Anterior cingulate cortex (tissue), 58 donors: ENCODE measurements at regions not wholly inside any gene's neighbourhood (a gene's known extent, or its start where the extent isn't known, plus 50 kb on each side); places are given as distances from the start of the nearest gene placed in this dataset.

Source experiments
- DNase-seq, 58 donors: peaks; one replicate each; lab custom pipeline; 2025; lab: John Stamatoyannopoulos, UW

DNA sequence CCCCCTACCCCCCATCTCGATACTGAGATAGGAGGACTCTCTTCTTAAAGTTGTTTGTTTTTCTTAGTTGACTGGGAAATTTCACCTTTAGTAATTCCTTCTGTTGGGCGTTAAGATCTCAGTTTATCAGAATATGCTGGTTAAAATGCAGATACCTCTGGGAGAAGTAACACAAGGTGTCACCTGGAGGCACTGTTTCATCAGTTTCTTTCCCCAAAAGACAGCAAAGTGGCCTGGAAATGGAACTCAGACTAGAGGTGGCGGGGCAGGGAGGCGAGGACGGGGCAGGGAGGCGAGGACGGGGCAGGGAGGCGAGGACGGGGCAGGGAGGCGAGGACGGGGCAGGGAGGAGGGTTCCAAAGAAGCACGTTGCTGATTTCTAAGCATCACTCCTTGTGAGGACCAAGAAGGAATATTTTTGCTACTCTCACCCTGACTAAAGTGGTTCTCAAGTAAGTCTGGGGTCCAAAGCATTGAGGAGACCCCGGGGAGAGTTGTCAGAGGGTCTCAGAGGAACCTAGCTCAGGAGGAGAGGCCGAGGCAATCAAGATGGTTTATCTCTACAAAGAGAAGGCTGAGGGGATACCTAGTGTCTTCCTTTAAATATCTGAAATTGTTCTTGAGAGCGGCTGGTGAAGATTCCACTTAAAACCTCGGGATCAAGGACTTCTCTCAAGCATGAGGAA lies 147.0 kb upstream of the B3GAT1 start:
- no peak for DNase-seq

DNA sequence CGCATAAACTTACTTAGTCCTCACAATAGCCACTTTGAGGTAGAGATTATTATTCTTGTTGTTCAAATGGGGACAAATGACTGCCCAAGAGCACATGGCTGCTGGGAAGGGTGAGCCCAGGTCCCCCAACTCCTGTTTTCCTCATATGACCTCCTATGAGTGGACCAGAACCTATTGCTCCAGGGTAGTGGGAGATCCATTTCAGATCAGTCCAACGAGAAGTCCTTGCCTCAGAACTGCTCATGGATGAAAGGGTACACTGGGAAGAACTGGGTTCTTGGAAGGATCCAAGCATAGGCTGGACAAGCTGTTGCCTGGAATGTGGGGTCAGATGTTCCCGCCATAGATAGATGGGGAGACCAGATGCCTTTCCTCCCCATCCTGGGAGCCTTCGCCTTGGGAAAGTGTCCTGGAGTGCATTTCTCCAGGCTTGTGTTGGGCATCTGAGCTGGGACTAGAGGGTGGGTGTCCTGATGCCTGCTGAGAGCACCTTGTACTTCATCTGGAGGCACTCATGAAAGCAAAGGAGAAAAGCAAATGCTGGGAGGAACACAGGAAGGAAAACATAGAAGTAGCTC lies 146.3 kb upstream of the B3GAT1 start:
- no peak for DNase-seq

DNA sequence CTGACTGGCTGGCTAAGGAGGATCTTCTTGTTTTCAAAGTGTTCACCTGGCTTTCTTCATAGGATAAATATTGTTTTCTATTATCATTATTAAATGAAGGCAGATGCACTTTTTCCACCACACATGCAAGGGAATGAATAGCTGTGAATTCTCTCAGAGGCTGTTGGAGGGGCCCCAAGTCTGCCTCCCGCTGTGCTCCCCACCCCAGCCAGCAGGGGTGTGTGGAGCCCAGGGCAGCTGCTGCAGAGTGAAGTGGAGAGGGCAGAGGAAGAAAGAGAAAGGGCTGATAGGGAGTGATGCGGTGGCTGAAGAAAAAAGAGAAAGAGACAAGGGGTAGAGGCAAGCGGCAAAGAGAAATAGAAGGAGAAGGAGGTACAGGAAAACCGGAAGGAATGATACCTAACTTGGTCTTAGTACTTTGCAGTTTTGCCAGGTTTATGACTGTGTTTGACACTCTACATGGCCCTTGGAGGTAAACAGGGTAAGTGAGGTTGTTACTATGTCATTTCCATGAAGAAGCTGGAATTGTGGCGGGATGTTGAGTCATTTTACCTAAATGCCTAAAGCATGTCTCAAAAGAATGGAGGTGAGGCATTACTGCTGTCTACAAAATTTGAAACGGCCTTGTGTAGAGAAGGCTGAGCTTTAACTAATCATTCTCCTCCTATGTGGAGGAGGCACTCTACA lies 145.7 kb upstream of the B3GAT1 start:
- no peak for DNase-seq

DNA sequence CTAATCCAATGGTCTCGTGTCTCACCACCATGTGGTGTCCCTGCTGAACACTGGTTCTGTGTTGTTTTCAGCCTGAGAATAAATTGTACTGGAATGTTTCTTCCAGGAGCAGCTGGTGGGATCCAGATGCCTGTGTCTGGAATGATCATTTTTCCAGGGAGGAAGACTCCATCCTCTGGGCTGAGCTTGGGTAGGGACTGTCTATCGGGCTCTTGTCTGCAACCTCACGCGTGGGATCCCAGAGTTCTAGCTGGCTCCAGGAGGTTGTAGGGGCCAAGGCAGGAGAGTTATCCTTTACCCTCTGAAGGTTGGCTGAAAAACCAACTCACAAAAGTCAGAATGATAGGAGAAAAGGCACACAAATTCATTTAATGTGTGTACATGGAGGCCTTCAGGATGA lies 144.1 kb upstream of the B3GAT1 start:
- DNase-seq = no peak

DNA sequence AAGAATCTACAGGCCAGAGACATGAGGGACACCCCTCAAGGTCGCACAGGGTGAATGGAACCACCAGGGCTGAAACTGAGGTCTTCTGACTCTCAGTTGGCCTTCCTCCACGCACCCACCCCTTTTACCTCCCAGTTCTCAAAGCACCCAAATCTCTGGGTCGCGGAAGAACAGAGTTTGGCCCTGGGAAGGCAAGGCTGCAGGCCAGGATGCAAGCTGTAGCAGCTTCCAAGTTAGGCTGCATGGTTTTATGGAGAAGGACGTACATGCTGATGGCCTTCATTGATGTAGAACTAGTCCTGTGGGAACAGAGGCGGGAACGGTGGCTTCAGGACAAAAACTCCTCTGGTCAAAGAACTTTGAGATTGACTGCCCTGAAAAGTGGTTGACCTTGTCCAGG lies 143.5 kb upstream of the B3GAT1 start:
- DNase-seq = no peak

DNA sequence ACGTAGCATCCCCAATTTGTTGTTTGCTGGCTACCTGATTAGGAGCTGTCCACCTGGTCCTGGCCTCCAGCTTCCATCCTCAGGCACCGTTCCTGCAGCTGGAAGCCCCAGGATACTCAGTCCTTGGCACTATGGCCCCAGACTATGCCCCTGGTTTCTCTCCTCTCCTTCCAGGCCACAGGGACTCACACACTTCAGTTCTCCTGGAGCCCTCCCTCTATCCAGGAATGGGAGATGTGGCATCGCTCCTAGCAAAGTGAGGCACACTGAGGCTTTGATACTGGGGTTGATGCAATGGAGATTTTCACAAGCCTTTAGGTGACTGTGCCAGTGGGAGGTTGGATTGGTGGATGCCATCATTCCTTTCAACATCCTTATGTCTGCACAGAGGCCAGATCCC lies 142.8 kb upstream of the B3GAT1 start:
- DNase-seq = no peak

DNA sequence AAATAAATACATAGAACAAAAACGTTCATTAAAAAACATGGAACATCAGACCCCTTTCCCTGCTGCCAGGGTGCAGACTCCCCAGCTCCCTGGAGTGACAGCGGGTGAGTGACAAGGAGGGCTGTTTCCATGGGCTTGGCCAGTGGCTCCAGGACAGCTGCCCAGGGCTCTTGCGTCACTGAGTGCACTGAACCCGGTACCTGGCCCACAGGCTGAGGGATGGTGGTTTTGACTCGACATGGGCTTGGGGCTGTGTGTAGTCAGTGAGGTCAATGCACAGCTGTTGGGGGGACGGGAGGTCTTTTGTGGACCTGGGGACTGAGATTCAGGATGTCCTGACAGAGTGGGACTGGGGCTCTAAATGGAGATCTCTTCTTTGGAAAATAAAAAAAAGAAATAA lies 142.1 kb upstream of the B3GAT1 start:
- no peak for DNase-seq

DNA sequence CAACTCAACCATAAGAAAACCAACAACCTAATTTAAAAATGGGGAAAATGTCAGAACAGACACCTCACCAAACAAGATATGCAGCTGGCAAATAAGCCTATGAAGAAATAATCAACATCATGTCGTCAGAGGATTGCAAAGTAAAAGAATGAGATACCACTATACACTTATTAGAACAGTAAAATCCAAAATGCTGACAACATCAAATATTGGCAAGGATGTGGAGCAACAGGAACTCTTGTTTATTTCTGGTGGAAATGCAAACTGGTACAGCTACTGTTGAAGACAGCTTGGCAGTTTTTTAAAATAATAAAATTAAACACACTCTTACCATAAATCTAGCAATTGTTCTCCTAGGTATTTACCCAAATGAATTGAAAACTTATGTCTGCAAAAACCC lies 140.7 kb upstream of the B3GAT1 start:
- no peak for DNase-seq

DNA sequence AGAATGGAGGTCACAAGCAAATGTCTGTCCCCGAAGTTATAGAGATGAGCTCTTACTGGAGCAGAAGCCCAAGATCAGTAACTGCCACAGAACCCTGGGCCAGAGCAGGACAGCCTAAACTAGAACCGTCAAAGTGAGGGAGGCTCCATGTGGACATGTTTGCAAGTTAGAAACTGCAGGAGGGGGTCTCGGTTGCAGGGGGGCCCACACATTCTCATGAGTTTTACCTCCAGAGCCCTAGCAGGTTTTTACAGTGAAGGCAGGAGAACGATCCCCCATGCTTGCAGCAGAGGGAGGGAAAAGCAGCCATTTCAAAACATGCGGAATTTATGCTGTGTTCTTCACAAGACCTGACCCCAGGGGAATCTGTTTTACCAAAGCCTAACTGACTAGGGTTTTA lies 133.5 kb upstream of the B3GAT1 start:
- no peak for DNase-seq

DNA sequence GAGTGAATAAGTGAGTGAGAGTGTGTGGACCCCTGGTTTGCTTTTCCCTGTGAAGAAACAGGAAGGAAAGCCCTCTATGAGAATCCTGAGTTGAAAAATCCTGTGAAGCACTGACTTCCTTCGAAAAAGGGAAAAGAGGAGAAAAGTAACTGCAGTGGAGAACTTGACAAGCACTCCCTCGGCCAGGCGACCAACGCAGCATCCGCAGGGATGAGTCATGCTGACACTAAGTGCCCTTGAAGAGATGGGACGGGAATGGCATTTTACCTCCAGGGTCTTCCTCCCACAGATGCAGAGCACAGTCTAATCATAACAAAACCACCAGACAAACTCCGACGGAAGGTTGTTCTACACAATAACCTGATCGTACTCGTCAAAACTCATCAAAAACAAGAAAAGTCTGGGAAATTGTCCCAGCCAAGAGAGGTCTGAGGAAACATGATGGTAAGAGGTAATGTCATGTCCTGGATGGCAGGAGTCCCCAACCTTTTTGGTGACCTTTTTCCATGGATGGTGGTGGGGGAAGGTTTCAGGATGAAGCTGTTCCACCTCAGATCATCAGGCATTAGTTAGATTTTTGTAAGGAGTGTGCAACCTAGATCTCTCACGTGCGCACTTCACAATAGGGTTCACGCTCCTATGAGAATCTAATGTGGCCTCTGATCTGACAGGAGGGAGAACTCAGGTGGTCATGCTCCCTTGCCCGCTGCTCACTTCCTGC lies 132.2 kb upstream of the B3GAT1 start:
- no peak for DNase-seq

DNA sequence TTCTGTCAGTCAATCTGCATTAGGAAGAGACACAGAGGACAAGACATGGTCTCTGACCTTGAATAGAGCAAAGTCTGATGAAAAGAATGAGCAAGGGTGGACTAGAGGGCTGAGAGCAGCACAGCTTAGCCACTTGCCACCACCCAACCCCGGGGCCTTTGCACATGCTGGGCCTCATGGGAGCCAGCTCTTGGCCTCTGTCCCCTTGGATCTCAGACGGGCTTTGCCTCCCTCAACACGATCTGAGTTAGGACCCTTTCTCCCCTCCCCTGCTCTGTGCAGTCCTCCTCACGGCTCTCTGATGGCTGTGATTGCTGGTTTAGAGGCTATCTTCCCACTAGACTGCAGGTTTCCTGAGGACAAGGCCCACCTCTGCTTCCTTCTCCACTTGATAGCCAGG lies 131.6 kb upstream of the B3GAT1 start:
- DNase-seq = no peak

DNA sequence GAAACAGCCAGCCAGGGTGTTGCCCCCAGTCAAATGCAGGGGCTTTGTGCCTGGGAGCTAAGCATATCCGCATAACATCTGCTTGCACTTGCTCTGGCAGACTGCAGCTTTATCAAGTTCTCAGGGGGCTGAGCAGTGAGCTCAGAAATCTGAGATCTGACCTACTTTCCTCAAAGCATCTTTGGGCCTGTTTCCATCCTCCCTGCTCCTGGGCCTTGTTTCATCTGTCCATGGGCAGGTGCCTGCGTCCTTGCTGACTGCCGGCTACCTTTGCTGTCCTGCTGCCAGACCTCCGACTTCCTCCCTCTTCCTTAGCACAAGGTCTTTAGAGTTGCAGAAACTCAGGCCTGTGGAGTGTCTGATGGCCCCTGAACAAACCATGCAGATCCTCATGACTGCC lies 131.2 kb upstream of the B3GAT1 start:
- no peak for DNase-seq

DNA sequence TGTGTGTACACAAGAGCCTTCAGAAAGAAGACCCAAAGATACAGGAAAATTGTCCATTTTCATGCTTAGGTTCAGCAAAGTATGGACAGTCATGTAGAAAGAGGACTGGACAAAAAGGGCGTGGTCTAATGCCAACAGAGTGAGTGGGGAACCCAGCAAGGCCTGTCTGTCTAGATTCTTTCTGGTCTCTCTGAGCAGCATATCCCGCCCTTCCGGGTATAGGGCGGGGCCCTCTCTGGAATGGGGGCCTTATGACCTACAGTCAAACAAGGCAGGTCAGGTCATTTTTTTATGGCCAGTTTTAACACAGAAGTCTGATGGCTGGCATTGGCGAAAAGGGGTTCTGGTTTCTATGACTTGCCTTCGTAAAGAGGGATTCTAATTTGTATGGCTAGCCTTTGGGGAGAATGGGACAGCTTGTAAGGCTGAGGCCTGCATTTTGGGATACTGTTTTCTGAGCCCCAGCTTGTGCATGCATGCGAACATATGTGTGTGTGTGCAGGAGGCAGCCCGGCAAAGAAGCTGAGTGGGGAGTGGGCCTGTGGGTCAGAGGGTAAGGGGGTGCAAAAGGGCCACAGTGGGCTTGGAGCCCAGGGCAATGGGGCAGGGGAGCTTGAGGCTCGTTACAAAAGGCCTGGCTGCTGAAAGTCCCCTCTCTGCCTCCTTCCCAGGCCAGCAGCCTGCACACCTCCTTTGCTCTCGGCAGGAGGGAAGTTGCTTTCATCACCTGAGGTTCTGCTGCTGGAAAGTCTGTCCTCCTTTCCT lies 130.5 kb upstream of the B3GAT1 start:
- no peak for DNase-seq

DNA sequence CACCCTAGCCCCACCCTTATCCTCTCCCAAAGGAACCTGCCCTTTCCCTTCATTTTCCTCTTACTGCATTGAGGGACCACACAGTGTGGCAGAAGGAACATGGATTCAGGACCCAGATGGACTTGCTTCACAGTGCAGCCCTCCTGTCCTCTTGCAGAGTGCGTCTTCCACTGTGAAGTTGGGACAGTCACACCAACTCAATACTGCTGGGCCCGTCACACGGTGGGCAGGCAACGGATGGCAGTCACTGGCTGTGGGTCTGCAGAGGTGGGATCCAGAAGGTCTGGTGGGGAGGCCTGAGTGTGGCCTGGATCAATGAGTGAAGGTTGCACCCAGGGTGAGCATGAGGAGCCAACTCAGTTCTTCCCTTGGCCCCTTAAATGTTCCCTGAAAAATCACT lies 129.9 kb upstream of the B3GAT1 start:
- no peak for DNase-seq

DNA sequence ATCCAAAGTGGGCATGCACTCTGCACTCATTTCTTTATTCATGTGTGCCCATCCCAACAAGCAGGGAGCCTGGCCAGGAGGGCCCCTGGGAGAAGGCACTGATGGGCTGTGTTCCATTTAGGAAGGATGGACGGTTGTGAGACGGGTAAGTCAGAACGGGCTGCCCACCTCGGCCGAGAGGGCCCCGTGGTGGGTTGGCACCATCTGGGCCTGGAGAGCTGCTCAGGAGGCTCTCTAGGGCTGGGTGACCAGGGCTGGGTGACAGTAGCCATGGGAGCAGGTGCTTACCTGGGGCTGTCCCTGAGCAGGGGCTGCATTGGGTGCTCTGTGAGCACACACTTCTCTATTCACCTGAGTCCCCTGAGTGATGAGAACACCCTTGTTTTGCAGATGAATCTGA lies 129.3 kb upstream of the B3GAT1 start:
- no peak for DNase-seq

DNA sequence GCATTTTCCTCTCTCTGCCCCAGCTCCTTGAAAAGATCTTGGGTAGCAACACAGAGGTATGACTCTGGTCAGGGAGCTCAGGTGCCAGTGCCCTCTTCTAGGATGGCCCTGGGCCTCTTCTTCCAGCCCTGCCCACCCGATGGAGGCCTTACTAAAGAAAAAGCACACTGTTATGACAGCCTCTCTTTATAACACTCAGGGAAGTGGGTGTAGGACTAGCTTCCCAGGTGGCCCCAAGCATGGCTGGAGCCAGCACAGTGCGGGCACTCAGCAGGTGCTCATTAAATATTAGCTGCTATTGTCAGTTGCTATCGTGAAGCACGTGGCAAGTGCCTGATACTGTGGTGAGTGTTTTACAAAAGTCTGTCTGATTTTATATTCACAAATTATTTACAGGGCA lies 127.2 kb upstream of the B3GAT1 start:
- DNase-seq = no peak

DNA sequence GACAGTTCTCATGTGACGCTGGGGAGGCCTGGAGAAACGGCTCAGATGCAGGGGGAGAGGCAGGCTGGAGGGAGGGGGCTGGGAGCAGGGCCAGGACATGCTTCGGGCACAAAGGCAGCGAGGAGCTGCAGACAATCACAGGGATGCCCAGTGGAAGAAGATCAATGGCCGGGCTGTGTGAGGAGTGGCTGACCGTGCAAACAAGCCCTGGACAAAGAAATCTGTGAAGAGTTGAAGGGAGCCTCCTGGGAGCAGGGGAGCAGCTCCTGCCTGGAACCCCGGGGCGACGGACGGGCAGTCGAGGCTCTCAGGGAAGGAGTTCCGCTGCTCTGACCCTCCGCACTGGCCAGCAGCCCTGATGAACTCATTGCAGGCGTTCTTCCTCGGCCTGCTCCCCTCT lies 126.7 kb upstream of the B3GAT1 start:
- no peak for DNase-seq

DNA sequence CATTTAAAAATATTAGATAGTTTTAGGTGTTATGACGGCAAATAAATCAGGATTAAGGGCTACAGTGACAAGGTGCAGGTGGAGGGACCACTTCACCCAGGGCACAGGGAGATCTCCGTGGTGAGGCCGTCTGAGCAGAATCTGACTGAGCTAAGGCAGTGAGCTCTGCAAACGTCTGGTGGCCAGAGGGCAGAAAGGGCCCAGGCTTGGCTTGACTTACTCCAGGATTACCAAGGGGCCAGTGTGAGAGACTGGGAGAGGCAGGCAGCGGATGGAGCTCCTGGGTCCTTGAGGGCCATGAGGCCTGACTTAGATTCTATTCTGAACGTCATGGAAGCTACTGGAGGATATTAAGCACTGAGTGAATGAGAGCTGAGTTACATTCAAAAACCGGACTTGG lies 125.9 kb upstream of the B3GAT1 start:
- no peak for DNase-seq

DNA sequence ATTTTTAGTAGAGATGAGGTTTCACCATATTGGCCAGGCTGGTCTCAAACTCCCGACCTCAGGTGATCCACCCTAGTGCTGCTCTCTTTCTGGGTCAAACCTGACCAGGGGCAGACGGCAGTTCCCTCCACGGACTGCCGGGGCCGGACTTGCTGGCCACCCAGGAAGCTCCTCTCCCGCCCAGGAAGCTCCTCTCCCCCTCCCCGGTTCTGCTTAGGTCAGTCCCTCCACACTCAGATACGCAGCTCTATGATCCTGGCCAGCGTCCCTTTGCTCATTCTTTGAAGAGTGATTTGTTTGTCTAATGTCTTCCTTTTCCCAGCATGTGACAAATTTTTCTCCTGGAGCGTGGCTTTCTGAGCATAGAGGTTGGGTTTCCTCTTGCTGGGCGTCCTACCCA lies 125.3 kb upstream of the B3GAT1 start:
- DNase-seq = no peak

DNA sequence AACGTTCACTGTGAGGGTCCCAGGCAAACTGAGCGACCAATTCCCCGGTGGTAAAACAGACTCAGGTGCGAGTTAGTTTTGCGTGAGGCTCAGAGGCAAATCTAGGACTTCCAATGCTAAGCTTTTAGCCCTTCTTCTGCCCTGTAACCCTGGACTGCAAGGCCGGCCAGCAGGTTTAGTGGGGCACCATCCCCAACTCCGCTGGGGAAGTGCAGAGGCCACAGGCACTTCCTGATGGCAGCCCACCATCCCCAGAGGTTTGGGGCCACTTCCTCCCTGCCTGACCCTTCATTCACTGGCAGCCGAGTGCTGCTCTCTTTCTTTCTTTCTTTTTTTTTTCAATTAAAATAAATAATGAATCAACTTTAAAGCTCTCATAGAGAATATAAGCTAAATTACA lies 124.6 kb upstream of the B3GAT1 start:
- DNase-seq = no peak

DNA sequence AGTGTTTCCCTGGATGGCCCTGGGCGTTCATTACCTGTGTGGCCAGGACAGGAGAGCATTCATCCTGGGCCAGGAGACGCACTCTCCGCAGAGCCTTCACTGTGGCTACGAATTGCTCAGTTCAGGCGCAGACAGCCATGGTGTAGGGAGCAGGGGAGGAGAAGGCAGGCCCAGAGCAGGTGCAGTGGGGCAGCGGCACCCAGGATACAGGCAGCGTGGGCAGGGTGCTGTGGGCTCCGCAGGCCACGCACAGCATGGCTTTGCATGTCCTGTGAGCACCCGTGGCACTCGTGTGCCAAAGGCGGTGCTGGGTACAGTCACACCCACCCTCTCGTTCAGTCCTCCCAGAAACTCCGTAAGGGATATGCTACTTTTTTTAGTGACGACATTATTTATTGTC lies 124.2 kb upstream of the B3GAT1 start:
- DNase-seq = no peak
